ENCODE measurements at regions not wholly inside any gene's neighbourhood (a gene's known extent, or its start where the extent isn't known, plus 50 kb on each side); places are given as distances from the start of the nearest gene placed in this dataset.

- peaks cover 3 to 24% (median 14%) of the 10 kb centered on the region in 5 donors for H3K27me3 Mint-ChIP-seq
- no peak for DNase-seq
- H3K4me1 Mint-ChIP-seq, result peaks cover 0 to 1% (median 0%) of the 10 kb centered on the region in 4 donors
- no peak overlapping the region for H3K4me3 Mint-ChIP-seq
- no peak overlapping the region for H3K27ac Mint-ChIP-seq
- peaks cover 0 to 5% (median 0%) of the 10 kb centered on the region in 3 donors for H3K36me3 Mint-ChIP-seq
- peaks cover 0 to 5% (median 0%) of the 10 kb centered on the region in 9 donors for H3K9me3 Mint-ChIP-seq
- POLR2A ChIA-PET, result no interaction called here
- no peak for ATAC-seq
Measured at GRCh38 chr18:51611326-51611725, 413.8 kb upstream of the MEX3C start.

- Mint-ChIP-seq H3K4me3 (no peak overlapping the region), H3K27ac (no peak overlapping the region), H3K36me3 (peaks cover 0 to 5% (median 0%) of the 10 kb centered on the region in 3 donors), H3K27me3 (peaks cover 3 to 23% (median 15%) of the 10 kb centered on the region in 5 donors), H3K4me1 (peaks cover 0 to 3% (median 0%) of the 10 kb centered on the region in 4 donors), H3K9me3 (peaks cover 0 to 3% (median 0%) of the 10 kb centered on the region in 9 donors)
- DNase-seq (no peak), ATAC-seq (no peak)
- POLR2A ChIA-PET, result no interaction called here
Measured at GRCh38 chr18:51614033-51614432, 416.6 kb upstream of the MEX3C start.

- H3K36me3 Mint-ChIP-seq, result peaks cover 0 to 5% (median 0%) of the 10 kb centered on the region in 3 donors
- no peak overlapping the region for H3K27ac Mint-ChIP-seq
- peaks cover 0 to 3% (median 0%) of the 10 kb centered on the region in 4 donors for H3K4me1 Mint-ChIP-seq
- POLR2A ChIA-PET, result no interaction called here
- peaks cover 0 to 3% (median 0%) of the 10 kb centered on the region in 9 donors for H3K9me3 Mint-ChIP-seq
- no peak overlapping the region for H3K4me3 Mint-ChIP-seq
- DNase-seq (no peak), ATAC-seq (no peak)
- peaks cover 3 to 23% (median 17%) of the 10 kb centered on the region in 5 donors for H3K27me3 Mint-ChIP-seq
Measured at GRCh38 chr18:51614967-51615571, 417.6 kb upstream of the MEX3C start.

GRCh38 chr18:51617167-51617566 is 419.7 kb upstream of the MEX3C start:
- Mint-ChIP-seq H3K4me3 (no peak overlapping the region), H3K4me1 (peaks cover 0 to 3% (median 0%) of the 10 kb centered on the region in 4 donors), H3K27me3 (peaks cover 13 to 36% (median 27%) of the 10 kb centered on the region in 5 donors), H3K27ac (no peak overlapping the region), H3K36me3 (peaks cover 0 to 5% (median 0%) of the 10 kb centered on the region in 3 donors), H3K9me3 (peaks cover 0 to 3% (median 0%) of the 10 kb centered on the region in 9 donors)
- ATAC-seq (no peak), DNase-seq (no peak)
- POLR2A ChIA-PET, result no interaction called here

GRCh38 chr18:51617572-51618260 is 420.2 kb upstream of the MEX3C start:
- peaks cover 0 to 5% (median 0%) of the 10 kb centered on the region in 3 donors for H3K36me3 Mint-ChIP-seq
- POLR2A ChIA-PET, result no interaction called here
- DNase-seq, result no peak
- no peak overlapping the region for H3K27ac Mint-ChIP-seq
- H3K4me3 Mint-ChIP-seq, result no peak overlapping the region
- peaks cover 15 to 42% (median 29%) of the 10 kb centered on the region in 5 donors for H3K27me3 Mint-ChIP-seq
- peaks cover 0 to 2% (median 0%) of the 10 kb centered on the region in 4 donors for H3K4me1 Mint-ChIP-seq
- ATAC-seq, result no peak
- peaks cover 0 to 3% (median 0%) of the 10 kb centered on the region in 9 donors for H3K9me3 Mint-ChIP-seq

- Mint-ChIP-seq H3K4me1 (peaks cover 0 to 2% (median 0%) of the 10 kb centered on the region in 4 donors), H3K9me3 (peaks cover 0 to 3% (median 0%) of the 10 kb centered on the region in 9 donors), H3K4me3 (no peak overlapping the region), H3K27ac (no peak overlapping the region), H3K36me3 (peaks cover 0 to 3% (median 0%) of the 10 kb centered on the region in 3 donors), H3K27me3 (peaks cover 15 to 54% (median 36%) of the 10 kb centered on the region in 5 donors)
- DNase-seq (no peak), ATAC-seq (no peak)
- POLR2A ChIA-PET, result no interaction called here
Measured at GRCh38 chr18:51619283-51619682, 421.8 kb upstream of the MEX3C start.

- ATAC-seq (no peak), DNase-seq (no peak)
- no peak overlapping the region for H3K4me3 Mint-ChIP-seq
- H3K27me3 Mint-ChIP-seq, result peaks cover 7 to 58% (median 33%) of the 10 kb centered on the region in 5 donors
- H3K9me3 Mint-ChIP-seq, result no peaks in the 10 kb centered on the region
- POLR2A ChIA-PET, result no interaction called here
- H3K27ac Mint-ChIP-seq, result no peak overlapping the region
- no peaks in the 10 kb centered on the region for H3K36me3 Mint-ChIP-seq
- peaks cover 0 to 2% (median 0%) of the 10 kb centered on the region in 4 donors for H3K4me1 Mint-ChIP-seq
Measured at GRCh38 chr18:51621113-51621863, 423.8 kb upstream of the MEX3C start.

- Mint-ChIP-seq H3K36me3 (no peaks in the 10 kb centered on the region), H3K27ac (no peak overlapping the region), H3K4me1 (peaks cover 0 to 2% (median 0%) of the 10 kb centered on the region in 4 donors), H3K9me3 (no peaks in the 10 kb centered on the region), H3K27me3 (peaks cover 7 to 55% (median 32%) of the 10 kb centered on the region in 5 donors), H3K4me3 (no peak overlapping the region)
- POLR2A ChIA-PET, result no interaction called here
- DNase-seq (no peak), ATAC-seq (no peak)
Measured at GRCh38 chr18:51621864-51622160, 424.3 kb upstream of the MEX3C start.

- DNase-seq, result no peak
- Mint-ChIP-seq H3K27me3 (peaks cover 7 to 49% (median 32%) of the 10 kb centered on the region in 5 donors), H3K27ac (no peak overlapping the region), H3K4me3 (no peak overlapping the region), H3K9me3 (no peaks in the 10 kb centered on the region), H3K4me1 (peaks cover 0 to 2% (median 0%) of the 10 kb centered on the region in 4 donors), H3K36me3 (no peaks in the 10 kb centered on the region)
- POLR2A ChIA-PET, result no interaction called here
- no peak for ATAC-seq
Measured at GRCh38 chr18:51622702-51623101, 425.2 kb upstream of the MEX3C start.

GRCh38 chr18:51623653-51624052 is 426.2 kb upstream of the MEX3C start:
- DNase-seq, result no peak
- H3K27me3 Mint-ChIP-seq, result peaks cover 7 to 49% (median 32%) of the 10 kb centered on the region in 5 donors
- POLR2A ChIA-PET, result no interaction called here

GRCh38 chr18:51630706-51631105 is 433.2 kb upstream of the MEX3C start:
- DNase-seq (no peak), ATAC-seq (no peak)

More at GRCh38 chr18:51623653-51624052, 426.2 kb upstream of the MEX3C start:
- H3K4me1 Mint-ChIP-seq, result no peaks in the 10 kb centered on the region
- ATAC-seq, result no peak
- H3K36me3 Mint-ChIP-seq, result no peaks in the 10 kb centered on the region
- no peaks in the 10 kb centered on the region for H3K9me3 Mint-ChIP-seq
- H3K27ac Mint-ChIP-seq, result no peak overlapping the region
- H3K4me3 Mint-ChIP-seq, result no peak overlapping the region

GRCh38 chr18:51637881-51638280 is 440.4 kb upstream of the MEX3C start:
- POLR2A ChIA-PET, result no interaction called here
- Mint-ChIP-seq H3K27me3 (peaks cover 0 to 21% (median 2%) of the 10 kb centered on the region in 5 donors), H3K4me1 (no peaks in the 10 kb centered on the region), H3K4me3 (no peak overlapping the region), H3K36me3 (peaks cover 0 to 5% (median 0%) of the 10 kb centered on the region in 3 donors), H3K27ac (no peak overlapping the region), H3K9me3 (peaks cover 0 to 16% (median 4%) of the 10 kb centered on the region in 9 donors)
- ATAC-seq (no peak), DNase-seq (no peak)

More at GRCh38 chr18:51630706-51631105, 433.2 kb upstream of the MEX3C start:
- Mint-ChIP-seq H3K36me3 (peaks cover 0 to 2% (median 0%) of the 10 kb centered on the region in 3 donors), H3K27ac (no peak overlapping the region), H3K4me1 (no peaks in the 10 kb centered on the region), H3K27me3 (peaks cover 0 to 7% (median 4%) of the 10 kb centered on the region in 5 donors), H3K4me3 (no peak overlapping the region), H3K9me3 (peaks cover 0 to 10% (median 0%) of the 10 kb centered on the region in 9 donors)
- POLR2A ChIA-PET, result no interaction called here

- no peak overlapping the region for H3K27ac Mint-ChIP-seq
Measured at GRCh38 chr18:51639541-51639940, 442.1 kb upstream of the MEX3C start.

More at GRCh38 chr18:51639541-51639940, 442.1 kb upstream of the MEX3C start:
- DNase-seq (no peak), ATAC-seq (no peak)
- Mint-ChIP-seq H3K4me3 (no peak overlapping the region), H3K9me3 (peaks cover 0 to 16% (median 4%) of the 10 kb centered on the region in 9 donors), H3K36me3 (peaks cover 0 to 5% (median 0%) of the 10 kb centered on the region in 3 donors), H3K4me1 (no peaks in the 10 kb centered on the region), H3K27me3 (peaks cover 0 to 25% (median 5%) of the 10 kb centered on the region in 5 donors)
- POLR2A ChIA-PET, result no interaction called here

All from naive thymus-derived CD8-positive, alpha-beta T cell (primary cell).